Testis (tissue), 2 donors: ENCODE measurements at regions not wholly inside any gene's neighbourhood (a gene's known extent, or its start where the extent isn't known, plus 50 kb on each side); places are given as distances from the start of the nearest gene placed in this dataset.

Experiments
- DNase-seq: peaks from one replicate; pipeline ENCODE4 v3.0.0-alpha.2; 2019
- H3K27ac ChIP-seq, 2 donors: fragments of 200-600 bp; sonication (generic); one replicate each; pipeline ENCODE4 v1.5.1; 2019
- H3K27me3 ChIP-seq: fragments of 200-600 bp; sonication (generic); one replicate; pipeline ENCODE4 v1.5.1; 2019
- H3K36me3 ChIP-seq: fragments of 200-600 bp; sonication (generic); one replicate; pipeline ENCODE4 v1.5.1; 2017; ENCODE audit warnings: low read depth; ENCODE audit errors: missing control alignments
- H3K4me1 ChIP-seq: fragments of 200-600 bp; sonication (generic); one replicate; pipeline ENCODE4 v1.5.1; 2019
- H3K4me3 ChIP-seq, 2 donors: fragments of 200-600 bp; sonication (generic); one replicate each; pipeline ENCODE4 v1.5.1; 2017 to 2019
- H3K9me3 ChIP-seq: fragments of 200-600 bp; sonication (generic); one replicate; pipeline ENCODE4 v1.5.1; 2017
- POLR2A ChIP-seq: fragments of 450-650 bp; IDR thresholded peaks from one replicate; pipeline ENCODE4 v1.6.1; 2017; ENCODE audit warnings: antibody characterized with exemption, mild to moderate bottlenecking, moderate library complexity
- WGBS, 2 donors: methylation state at CpG; one replicate each; pipeline ENCODE4 v1.1.5; 2018; 5-methylcytosine and 5-hydroxymethylcytosine counted together
- intact Hi-C: fragments of 100-400 bp; cut with DNase I; formaldehyde crosslinking; loops from one replicate; pipeline ENCODE4 v1.15.1; 2023; ENCODE audit warnings: low total_unique reads
- TF ChIP-seq, protein P1 (sequence below), 3 experiments: fragments of 450-650 bp in 2 of 3; fragments of 200-600 bp in 1 of 3; sonication (generic) in 1 of 3; IDR thresholded peaks; one replicate each; pipeline ENCODE4 v1.5.1; 2016 to 2019; ENCODE audit warnings: antibody characterized with exemption in 3 of 3, mild to moderate bottlenecking in 2 of 3, moderate library complexity in 1 of 3

DNA sequence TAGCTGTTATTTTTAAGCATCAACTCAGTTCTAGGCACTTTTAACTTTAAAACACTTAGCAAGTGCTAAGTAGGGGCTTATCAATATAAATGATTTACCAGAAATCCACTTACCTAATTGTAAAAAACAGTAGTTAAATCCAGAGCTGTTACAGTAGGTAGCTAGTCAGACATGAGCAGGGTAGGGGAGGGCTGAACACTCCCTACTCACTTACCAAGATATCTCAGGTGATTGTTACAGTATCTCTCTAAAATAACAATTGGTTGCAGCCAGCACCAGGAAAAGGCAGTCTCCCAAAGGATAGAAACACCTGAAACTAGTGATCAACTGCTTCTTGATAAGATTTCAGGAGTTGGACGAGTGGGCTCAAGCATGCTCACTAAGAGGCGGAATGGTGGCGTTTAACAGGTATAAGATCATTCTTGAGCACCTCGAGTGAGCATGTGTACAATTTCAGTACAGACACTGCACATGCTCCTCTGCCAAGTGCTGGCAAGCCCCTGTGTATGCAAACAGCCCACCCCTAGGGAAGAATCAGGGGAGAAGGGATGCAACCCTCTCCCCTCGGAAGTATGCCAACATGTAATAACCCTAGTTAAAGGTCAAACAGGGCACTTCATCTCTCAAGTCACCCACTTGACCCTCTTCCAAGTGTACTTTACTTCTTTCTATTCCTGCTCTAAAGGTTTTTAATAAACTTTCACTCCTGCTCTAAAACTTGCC lies 1113.6 kb upstream of the SEL1L start:
- Histone ChIP-seq H3K27me3 (no peaks in the 10 kb centered on the region), H3K27ac (no peak overlapping the region), H3K9me3 (no peaks in the 10 kb centered on the region), H3K4me1 (no peaks in the 10 kb centered on the region), H3K36me3 (no peaks in the 10 kb centered on the region), H3K4me3 (no peak overlapping the region)
- no peak for TF ChIP-seq POLR2A
- TF ChIP-seq, protein P1, sequence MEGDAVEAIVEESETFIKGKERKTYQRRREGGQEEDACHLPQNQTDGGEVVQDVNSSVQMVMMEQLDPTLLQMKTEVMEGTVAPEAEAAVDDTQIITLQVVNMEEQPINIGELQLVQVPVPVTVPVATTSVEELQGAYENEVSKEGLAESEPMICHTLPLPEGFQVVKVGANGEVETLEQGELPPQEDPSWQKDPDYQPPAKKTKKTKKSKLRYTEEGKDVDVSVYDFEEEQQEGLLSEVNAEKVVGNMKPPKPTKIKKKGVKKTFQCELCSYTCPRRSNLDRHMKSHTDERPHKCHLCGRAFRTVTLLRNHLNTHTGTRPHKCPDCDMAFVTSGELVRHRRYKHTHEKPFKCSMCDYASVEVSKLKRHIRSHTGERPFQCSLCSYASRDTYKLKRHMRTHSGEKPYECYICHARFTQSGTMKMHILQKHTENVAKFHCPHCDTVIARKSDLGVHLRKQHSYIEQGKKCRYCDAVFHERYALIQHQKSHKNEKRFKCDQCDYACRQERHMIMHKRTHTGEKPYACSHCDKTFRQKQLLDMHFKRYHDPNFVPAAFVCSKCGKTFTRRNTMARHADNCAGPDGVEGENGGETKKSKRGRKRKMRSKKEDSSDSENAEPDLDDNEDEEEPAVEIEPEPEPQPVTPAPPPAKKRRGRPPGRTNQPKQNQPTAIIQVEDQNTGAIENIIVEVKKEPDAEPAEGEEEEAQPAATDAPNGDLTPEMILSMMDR (IDR thresholded peaks at IDR 0.05) = no peak
- 75 to 77% methylated on average over 5 of the region's 5 CpGs for WGBS, 2 donors
- DNase-seq = no peak
- intact Hi-C loops = no loop called here

DNA sequence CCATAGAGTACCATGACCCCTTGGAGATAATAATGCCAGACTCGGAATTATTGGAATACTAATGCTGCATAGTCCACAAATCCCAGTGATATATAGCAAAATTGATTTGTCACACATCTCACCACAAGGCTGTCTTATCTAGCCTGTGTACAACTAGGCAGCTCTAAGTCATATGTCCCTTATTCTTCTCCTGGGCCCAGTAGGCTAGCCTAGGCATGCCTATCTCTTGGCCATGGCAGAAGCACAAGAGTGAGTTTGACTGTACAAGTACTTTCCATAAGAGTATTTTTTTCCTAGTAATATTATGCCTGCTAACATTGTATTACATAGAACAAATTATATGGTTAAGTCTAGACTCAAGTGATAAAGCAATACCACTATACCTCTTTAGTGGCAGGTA lies 1122.1 kb upstream of the SEL1L start:
- no peak overlapping the region for H3K27ac ChIP-seq
- DNase-seq = no peak
- no peak overlapping the region for H3K4me3 ChIP-seq
- no peaks in the 10 kb centered on the region for H3K36me3 ChIP-seq
- no peaks in the 10 kb centered on the region for H3K4me1 ChIP-seq
- WGBS, 2 donors = 70 to 75% methylated on average over 1 of the region's 1 CpG
- intact Hi-C loops = no loop called here
- no peaks in the 10 kb centered on the region for H3K9me3 ChIP-seq
- no peaks in the 10 kb centered on the region for H3K27me3 ChIP-seq
- TF ChIP-seq POLR2A = no peak
- TF ChIP-seq, protein P1 (IDR thresholded peaks at IDR 0.05) = no peak

DNA sequence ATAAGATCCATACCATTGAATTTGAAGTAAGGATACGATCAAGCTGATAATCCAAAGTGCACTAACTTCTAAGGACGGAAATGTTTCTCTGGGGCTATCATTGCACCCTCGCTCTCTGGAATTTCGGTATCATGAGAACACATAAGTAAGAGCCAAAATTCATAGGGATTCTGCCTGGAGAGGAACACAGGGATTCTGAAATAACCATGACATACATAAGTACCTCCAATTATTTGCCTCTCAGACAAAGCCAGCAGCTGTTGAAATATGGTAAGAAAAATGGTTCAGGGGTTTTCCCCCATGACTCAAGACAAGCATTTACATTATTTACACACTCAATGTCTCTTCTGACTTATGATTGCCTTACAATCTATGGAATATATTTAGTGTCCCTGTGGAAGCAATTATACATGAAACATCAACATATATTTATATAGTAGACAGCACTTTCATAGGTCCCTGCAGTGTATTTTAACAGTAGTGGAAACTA lies 1123.6 kb upstream of the SEL1L start:
- TF ChIP-seq, protein P1 (IDR thresholded peaks at IDR 0.05) = no peak
- no peak for TF ChIP-seq POLR2A
- Histone ChIP-seq H3K4me1 (no peaks in the 10 kb centered on the region), H3K4me3 (no peak overlapping the region), H3K27ac (no peak overlapping the region), H3K9me3 (no peaks in the 10 kb centered on the region), H3K27me3 (no peaks in the 10 kb centered on the region), H3K36me3 (no peaks in the 10 kb centered on the region)
- WGBS, 2 donors = 96% methylated on average over 4 of the region's 4 CpGs
- intact Hi-C loops = no loop called here
- DNase-seq = no peak

DNA sequence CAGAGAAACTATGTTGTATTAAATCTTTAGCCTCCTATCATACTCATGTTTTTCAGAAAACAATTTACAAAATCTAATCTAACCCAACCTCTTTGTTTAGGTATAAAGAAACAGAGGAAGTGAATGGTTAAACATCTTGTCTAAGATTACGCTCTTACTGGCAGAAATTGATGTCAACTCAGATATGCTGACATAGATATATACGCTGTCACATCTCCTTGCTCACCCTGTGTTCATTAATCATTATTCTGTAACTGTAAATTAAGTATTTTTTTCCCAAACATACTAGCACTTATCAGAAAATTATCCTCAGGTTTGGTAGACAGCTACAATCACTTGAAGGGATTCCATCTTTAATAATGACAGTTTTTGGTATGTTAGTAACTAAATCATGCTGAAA lies 1127.6 kb upstream of the SEL1L start:
- no peaks in the 10 kb centered on the region for H3K27me3 ChIP-seq
- no peak for DNase-seq
- intact Hi-C loops = no loop called here
- 90 to 91% methylated on average over 2 of the region's 2 CpGs for WGBS, 2 donors
- TF ChIP-seq POLR2A = no peak
- TF ChIP-seq, protein P1 (IDR thresholded peaks at IDR 0.05) = no peak
- no peaks in the 10 kb centered on the region for H3K36me3 ChIP-seq
- H3K4me1 ChIP-seq = no peaks in the 10 kb centered on the region
- H3K27ac ChIP-seq = no peak overlapping the region
- H3K4me3 ChIP-seq = no peak overlapping the region
- H3K9me3 ChIP-seq = no peaks in the 10 kb centered on the region

DNA sequence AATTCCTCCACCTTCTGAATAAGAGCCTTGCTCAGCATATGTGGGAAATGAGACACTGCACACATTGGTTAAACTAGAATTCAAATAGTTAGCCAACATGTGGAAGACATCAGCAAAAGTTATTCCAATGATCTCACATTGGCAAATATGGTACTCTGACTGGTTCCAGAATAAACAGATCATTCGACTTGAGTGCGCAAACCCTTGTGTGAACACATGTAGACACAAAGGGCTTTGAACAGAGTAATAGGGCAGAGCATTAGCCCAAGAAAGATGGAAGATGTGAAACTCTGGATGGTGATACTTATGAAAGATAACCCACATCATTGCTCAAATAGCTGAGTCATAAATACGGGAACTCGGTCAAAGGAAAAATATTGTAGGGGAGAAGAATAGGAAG lies 1133.4 kb upstream of the SEL1L start:
- 76 to 79% methylated on average over 4 of the region's 4 CpGs for WGBS, 2 donors
- TF ChIP-seq, protein P1 (IDR thresholded peaks at IDR 0.05) = no peak
- TF ChIP-seq POLR2A = no peak
- intact Hi-C loops = no loop called here
- Histone ChIP-seq H3K9me3 (no peaks in the 10 kb centered on the region), H3K4me1 (no peaks in the 10 kb centered on the region), H3K36me3 (no peaks in the 10 kb centered on the region), H3K4me3 (no peak overlapping the region), H3K27me3 (no peaks in the 10 kb centered on the region), H3K27ac (no peak overlapping the region)
- no peak for DNase-seq
